Stomach smooth muscle (tissue), 2 donors: ENCODE measurements at regions not wholly inside any gene's neighbourhood (a gene's known extent, or its start where the extent isn't known, plus 50 kb on each side); places are given as distances from the start of the nearest gene placed in this dataset.

ENCODE experiments used
- H3K27ac ChIP-seq: one replicate; pipeline ENCODE4 v1.7.0; 2013; ENCODE audit warnings: mild to moderate bottlenecking, low read length, inconsistent platforms
- H3K27me3 ChIP-seq, 2 donors: one replicate each; pipeline ENCODE4 v1.7.0; 2013; ENCODE audit warnings: low read length in 2 of 2; ENCODE audit not compliant: insufficient read depth in 2 of 2, control insufficient read depth in 1 of 2
- H3K36me3 ChIP-seq, 2 donors: one replicate each; pipeline ENCODE4 v1.7.0; 2013; ENCODE audit warnings: low read length in 2 of 2; ENCODE audit not compliant: control insufficient read depth in 2 of 2, insufficient read depth in 2 of 2
- H3K4me1 ChIP-seq: one replicate; pipeline ENCODE4 v1.7.0; 2013; ENCODE audit warnings: low read length; ENCODE audit not compliant: control insufficient read depth, insufficient read depth
- H3K4me3 ChIP-seq, 2 donors: one replicate each; pipeline ENCODE4 v1.7.0; 2013; ENCODE audit warnings: low read length in 2 of 2
- H3K9ac ChIP-seq, 2 donors: one replicate each; pipeline ENCODE4 v1.7.0; 2013; ENCODE audit warnings: low read length in 2 of 2, mild to moderate bottlenecking in 1 of 2
- H3K9me3 ChIP-seq, 2 donors: one replicate each; pipeline ENCODE4 v1.7.0; 2013; ENCODE audit warnings: low read length in 2 of 2; ENCODE audit not compliant: control insufficient read depth in 2 of 2
- donor health status: healthy.
- donor health status: Pancreatic carcinoma.

DNA sequence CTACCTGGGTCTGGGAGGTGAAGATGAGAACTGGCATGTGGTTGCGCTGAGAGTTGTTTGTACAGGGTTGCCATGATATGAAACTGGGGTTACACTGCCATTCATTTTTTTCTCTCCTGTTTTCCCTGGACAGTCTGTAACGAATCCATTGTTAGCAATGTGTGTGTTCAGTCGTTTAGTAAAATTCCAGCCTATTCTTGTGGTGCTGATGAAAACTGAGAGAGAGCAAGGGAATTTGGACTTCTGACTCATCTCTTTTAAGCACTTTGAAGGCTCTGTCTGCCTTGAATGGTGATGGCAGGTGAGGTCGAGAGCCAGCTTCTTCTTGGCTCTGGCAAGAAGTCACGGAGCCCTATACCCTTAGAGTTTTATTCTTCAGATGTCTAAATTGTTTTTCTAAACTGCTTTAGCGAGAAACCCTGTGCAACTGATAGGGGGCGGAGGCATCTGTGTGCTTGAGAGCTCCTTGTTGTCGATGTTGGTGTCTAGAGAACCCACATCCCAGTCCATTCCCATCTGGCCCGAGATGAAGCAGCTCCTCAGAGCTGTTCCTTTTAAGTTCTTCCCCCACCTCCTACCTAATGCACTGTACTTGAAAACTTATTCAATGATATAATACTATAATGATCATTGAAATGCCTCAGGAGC, 204.4 kb downstream of the TMX1 start:
- no peak overlapping the region for H3K4me3 ChIP-seq
- no peaks in the 10 kb centered on the region for H3K27me3 ChIP-seq
- no peaks in the 10 kb centered on the region for H3K9me3 ChIP-seq
- peaks cover 9% of the 10 kb centered on the region for H3K4me1 ChIP-seq
- H3K36me3 ChIP-seq = no peaks in the 10 kb centered on the region
- H3K27ac ChIP-seq = no peak overlapping the region
- no peak overlapping the region for H3K9ac ChIP-seq

DNA sequence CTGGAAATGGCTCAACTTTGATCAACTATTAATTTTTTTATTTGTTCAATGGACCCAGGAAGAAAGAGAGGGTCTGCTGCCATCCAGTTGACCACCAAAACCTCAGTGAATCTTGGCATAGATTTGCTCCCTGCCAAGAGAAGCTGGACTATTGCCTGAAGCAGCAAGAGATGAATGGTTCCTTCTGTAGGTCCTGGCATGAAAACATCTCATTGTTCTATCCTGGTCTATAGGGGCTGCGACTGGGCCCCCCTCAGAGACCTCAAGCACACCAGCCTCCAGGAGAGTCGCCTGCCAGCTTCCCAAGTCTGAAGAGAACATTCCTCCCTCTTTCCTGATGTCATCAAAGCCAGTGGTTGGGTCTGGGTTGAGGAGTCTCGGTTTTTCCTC, 204.9 kb downstream of the TMX1 start:
- Histone ChIP-seq H3K36me3 (no peaks in the 10 kb centered on the region), H3K9ac (no peak overlapping the region), H3K4me1 (peaks cover 9% of the 10 kb centered on the region), H3K4me3 (no peak overlapping the region), H3K27ac (no peak overlapping the region), H3K27me3 (no peaks in the 10 kb centered on the region), H3K9me3 (no peaks in the 10 kb centered on the region)

DNA sequence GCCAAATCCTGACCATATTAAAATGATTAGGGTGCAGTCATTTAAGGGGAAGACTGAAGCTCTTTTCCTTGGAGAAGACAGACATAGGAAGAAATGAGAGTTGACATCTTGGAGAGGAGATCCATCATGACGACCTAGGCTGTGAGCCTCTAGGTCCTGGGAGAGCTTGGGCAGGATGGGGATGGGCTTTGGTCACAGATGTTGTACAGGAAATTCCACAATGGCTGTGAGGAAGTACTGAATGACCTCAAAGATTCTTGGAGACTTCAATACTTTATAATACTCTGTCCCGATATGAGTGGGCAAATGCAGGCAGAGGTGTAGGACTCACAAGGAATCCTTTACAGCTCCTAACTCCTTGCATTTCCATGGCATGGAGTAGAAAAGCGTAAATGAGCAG, 204.9 kb upstream of the FRMD6 start:
- H3K9me3 ChIP-seq = no peaks in the 10 kb centered on the region

DNA sequence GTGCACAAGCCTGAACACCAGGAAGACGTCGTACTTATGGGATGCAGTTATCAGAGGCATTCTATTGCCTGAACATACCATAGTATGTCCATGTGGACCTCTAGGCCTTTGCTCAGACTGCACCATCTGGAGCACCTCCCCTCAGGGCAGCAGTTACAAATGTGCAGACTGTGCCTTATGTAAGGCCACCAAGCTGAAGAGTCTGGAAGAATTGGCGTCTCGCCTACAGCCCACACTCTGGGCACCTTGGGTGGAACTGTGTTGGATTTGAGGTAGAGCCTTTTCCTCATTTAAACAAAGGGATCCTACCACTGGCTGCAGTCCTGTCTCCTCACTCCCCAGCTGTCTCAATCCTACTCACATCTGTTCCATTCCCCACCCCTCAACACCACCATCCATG, 204.3 kb upstream of the FRMD6 start:
- Histone ChIP-seq H3K27me3 (no peaks in the 10 kb centered on the region), H3K4me1 (peaks cover 9% of the 10 kb centered on the region), H3K9ac (no peak overlapping the region), H3K4me3 (no peak overlapping the region), H3K9me3 (no peaks in the 10 kb centered on the region), H3K27ac (no peak overlapping the region), H3K36me3 (no peaks in the 10 kb centered on the region)

More for the DNA sequence above, 204.9 kb upstream of the FRMD6 start:
- no peak overlapping the region for H3K27ac ChIP-seq
- H3K4me1 ChIP-seq = peaks cover 9% of the 10 kb centered on the region
- H3K9ac ChIP-seq = no peak overlapping the region
- no peaks in the 10 kb centered on the region for H3K36me3 ChIP-seq
- no peak overlapping the region for H3K4me3 ChIP-seq
- no peaks in the 10 kb centered on the region for H3K27me3 ChIP-seq

DNA sequence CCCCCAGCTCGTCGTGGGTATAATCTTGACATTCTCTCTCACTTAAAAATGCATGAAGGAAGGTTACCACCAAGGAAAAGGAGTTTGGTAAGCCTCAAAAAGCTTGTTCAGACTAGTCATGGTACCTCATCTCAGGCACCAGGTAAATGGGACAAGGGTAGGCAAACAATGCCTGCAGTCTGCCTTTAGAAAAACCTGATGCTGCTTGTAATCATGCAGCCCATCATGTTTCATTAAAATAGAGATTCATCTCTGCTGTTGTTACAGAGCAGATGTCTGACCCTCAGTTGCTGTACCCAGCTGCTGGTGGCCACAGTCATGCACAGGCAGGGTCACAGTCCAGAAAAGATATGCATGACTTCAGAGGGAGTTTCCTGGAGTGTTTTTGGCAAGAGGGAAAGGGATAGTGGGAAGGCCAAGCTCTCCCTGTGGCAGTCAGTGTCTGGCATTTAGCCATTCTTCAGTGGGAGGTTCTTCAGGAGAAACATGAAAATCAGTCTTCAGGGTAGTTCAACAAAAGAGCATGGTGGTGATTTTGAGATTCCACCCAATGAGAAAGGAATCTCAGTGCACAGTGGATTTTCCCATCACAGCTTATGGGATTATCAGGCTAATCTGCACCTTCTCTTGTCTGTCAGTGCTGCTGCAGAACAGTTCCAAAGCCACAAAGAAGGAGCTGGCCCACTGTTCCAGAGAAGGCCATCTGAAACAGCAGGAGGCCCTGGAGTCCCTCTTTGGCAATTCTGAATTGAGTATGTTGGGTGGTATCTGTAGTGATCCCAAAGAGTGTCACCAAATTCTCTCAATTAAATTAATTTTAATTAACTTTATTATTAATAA, 202.7 kb upstream of the FRMD6 start:
- H3K4me3 ChIP-seq = no peak overlapping the region
- no peaks in the 10 kb centered on the region for H3K36me3 ChIP-seq
- H3K27me3 ChIP-seq = no peaks in the 10 kb centered on the region
- no peak overlapping the region for H3K9ac ChIP-seq
- H3K4me1 ChIP-seq = peaks cover 6% of the 10 kb centered on the region
- no peaks in the 10 kb centered on the region for H3K9me3 ChIP-seq
- H3K27ac ChIP-seq = no peak overlapping the region

DNA sequence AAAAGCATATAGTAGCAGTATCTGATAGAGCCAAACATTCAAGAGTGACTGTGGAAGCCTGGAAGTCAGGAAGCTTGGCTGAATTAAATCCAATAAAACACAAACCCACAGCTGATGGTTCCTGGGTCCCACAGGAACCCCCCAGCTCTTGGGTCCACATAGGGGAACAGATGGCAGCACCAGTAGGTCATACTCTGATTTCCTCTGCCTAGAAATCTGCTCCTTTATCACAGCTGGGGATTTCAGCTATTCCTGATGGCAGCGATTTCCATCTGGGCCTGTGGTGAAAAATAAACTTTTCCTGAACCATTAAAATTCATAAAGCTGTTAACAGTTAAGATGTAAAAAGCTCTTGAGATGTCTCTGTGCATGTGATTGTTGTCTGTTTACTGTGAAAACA, 202.0 kb upstream of the FRMD6 start:
- no peak overlapping the region for H3K9ac ChIP-seq
- no peak overlapping the region for H3K4me3 ChIP-seq
- no peaks in the 10 kb centered on the region for H3K27me3 ChIP-seq
- H3K36me3 ChIP-seq = no peaks in the 10 kb centered on the region
- no peaks in the 10 kb centered on the region for H3K9me3 ChIP-seq
- H3K27ac ChIP-seq = no peak overlapping the region
- peaks cover 7% of the 10 kb centered on the region for H3K4me1 ChIP-seq

DNA sequence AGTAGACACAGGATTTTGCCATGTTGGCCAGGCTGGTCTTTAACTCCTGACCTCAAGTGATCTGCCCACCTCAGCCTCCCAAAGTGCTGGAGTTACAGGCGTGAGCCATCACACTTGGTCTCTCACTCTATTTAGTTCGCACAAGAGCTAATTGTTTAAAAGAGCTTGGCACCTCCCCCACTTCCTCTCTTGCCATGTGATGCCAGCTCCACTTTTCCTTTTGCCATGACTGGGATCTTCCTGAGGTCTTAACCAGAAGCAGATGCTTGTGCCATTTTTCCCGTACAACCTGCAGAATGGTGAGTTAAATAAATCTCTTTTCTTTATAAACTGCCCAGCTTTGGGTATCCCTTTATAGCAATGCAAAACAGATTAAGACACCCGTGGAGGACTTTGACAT, 200.1 kb upstream of the FRMD6 start:
- Histone ChIP-seq H3K9ac (no peak overlapping the region), H3K4me1 (peaks cover 7% of the 10 kb centered on the region), H3K4me3 (no peak overlapping the region), H3K27me3 (no peaks in the 10 kb centered on the region), H3K9me3 (no peaks in the 10 kb centered on the region), H3K36me3 (no peaks in the 10 kb centered on the region), H3K27ac (no peak overlapping the region)

DNA sequence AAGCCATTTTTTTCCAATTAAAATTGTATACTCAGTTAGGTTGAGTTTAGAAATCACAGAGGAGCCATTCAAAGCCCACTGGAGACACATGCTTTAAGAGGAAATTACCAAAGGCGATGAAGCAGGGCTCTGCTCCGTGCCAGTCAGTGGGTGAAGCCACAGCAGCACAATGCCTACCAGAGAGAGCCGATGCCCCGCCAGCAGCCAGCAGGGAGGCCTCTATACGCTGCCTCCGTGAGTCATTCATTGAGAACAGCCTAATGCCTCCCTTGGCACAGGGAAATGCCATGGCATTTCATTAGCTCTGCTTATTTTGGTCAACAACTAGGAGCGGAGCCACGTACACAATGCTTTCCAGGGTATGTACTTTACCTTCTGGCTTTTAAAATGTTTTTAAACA, 197.8 kb upstream of the FRMD6 start:
- Histone ChIP-seq H3K9ac (no peak overlapping the region), H3K4me1 (peaks cover 7% of the 10 kb centered on the region), H3K27me3 (no peaks in the 10 kb centered on the region), H3K4me3 (no peak overlapping the region), H3K36me3 (no peaks in the 10 kb centered on the region), H3K27ac (no peak overlapping the region), H3K9me3 (no peaks in the 10 kb centered on the region)

DNA sequence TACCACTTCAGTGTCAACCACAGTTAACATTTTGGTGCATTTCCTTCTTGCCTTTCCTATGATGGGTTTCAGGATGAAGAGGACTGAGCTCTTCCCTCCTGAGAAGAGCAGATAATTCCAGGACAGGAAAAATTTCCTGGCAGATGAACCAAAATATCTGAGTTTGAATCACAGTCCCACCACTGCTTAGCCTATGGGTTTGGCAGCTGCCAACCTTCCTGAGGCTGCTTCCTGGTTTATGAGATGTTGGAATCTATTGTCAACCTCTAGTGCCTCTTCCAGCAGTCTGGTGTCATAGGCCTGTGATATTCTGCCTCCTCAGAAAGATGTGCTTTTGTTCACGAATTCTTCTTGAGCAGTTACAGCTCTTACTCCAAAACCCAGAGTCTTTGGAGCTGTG, 197.4 kb upstream of the FRMD6 start:
- Histone ChIP-seq H3K27me3 (no peaks in the 10 kb centered on the region), H3K9ac (no peak overlapping the region), H3K9me3 (no peaks in the 10 kb centered on the region), H3K4me1 (peaks cover 7% of the 10 kb centered on the region), H3K27ac (no peak overlapping the region), H3K4me3 (no peak overlapping the region), H3K36me3 (no peaks in the 10 kb centered on the region)

DNA sequence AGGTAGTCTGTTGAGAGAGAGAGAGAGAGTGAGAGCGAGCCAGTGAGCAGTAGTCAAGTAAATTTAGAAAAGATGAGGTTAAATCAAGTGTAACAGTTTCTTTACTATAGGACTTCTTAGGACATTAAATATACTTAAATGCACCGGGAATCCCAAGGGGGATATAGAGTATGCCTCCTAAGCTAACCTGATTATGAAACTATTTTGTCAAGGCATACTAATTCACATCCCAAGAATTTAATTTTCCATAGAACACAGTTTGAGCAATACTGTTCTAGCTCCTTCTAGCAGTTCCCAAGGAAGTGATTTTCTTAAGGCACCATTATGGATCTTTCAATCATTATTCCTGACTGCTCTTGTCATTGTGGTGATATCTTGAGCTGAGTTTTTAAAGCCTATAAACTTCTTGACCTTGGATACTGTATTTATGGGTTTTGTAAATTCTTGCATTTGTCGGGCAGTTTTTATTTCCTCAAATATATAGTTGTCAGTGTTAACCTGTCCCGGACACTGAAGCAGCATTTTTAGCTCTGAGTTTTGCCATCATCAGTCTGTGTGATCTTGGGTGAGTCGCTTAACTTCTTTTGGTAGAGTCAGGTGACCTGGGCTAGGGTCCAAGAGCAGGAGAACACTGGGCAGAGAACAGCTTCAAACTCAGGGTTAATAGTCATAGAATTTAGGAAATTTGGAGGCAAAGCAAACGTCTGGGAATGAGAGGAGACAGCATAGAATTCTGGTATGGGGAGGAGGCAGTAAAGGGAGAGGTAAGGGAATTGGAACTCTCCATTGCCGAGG, 196.5 kb upstream of the FRMD6 start:
- no peaks in the 10 kb centered on the region for H3K9me3 ChIP-seq
- no peak overlapping the region for H3K4me3 ChIP-seq
- no peaks in the 10 kb centered on the region for H3K36me3 ChIP-seq
- no peaks in the 10 kb centered on the region for H3K27me3 ChIP-seq
- H3K9ac ChIP-seq = no peak overlapping the region
- H3K27ac ChIP-seq = no peak overlapping the region
- peaks cover 7% of the 10 kb centered on the region for H3K4me1 ChIP-seq
